ENCODE measurements at regions not wholly inside any gene's neighbourhood (a gene's known extent, or its start where the extent isn't known, plus 50 kb on each side); places are given as distances from the start of the nearest gene placed in this dataset.

DNA sequence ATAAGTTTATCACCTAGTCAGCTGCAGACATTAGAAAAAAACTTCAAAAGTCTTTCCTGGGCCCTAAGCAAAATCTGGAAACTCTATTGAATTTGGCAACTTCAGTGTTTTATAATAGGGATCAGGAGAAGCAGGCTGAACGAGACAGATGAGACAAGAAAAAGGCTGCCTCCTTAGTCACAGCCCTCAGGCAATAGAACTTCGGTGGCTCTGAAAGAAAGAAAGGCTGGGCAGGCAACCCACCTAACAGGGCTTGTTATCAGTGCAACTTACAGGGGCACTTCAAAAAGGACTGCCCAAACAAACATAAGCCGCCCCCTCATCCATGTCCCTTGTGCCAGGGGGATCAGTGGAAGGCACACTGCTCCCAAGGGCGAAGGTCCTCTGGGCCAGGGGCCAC lies 657.9 kb upstream of the HS3ST5 start:
- TF ChIP-seq TFCP2L1 (CRISPR knock-in tag; IDR thresholded peaks at IDR 0.05), result no peak
- no peak for TF ChIP-seq POLR2A (IDR thresholded peaks at IDR 0.05; ENCODE audit: low read length)
- TF ChIP-seq CHD2 (IDR thresholded peaks at IDR 0.05; ENCODE audit: low read length, partially characterized antibody), result no peak
- no peak for TF ChIP-seq RFX5 (IDR thresholded peaks at IDR 0.05)
- TF ChIP-seq RARB (CRISPR knock-in tag; IDR thresholded peaks at IDR 0.05), result no peak
- TF ChIP-seq, protein P1, sequence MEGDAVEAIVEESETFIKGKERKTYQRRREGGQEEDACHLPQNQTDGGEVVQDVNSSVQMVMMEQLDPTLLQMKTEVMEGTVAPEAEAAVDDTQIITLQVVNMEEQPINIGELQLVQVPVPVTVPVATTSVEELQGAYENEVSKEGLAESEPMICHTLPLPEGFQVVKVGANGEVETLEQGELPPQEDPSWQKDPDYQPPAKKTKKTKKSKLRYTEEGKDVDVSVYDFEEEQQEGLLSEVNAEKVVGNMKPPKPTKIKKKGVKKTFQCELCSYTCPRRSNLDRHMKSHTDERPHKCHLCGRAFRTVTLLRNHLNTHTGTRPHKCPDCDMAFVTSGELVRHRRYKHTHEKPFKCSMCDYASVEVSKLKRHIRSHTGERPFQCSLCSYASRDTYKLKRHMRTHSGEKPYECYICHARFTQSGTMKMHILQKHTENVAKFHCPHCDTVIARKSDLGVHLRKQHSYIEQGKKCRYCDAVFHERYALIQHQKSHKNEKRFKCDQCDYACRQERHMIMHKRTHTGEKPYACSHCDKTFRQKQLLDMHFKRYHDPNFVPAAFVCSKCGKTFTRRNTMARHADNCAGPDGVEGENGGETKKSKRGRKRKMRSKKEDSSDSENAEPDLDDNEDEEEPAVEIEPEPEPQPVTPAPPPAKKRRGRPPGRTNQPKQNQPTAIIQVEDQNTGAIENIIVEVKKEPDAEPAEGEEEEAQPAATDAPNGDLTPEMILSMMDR (IDR thresholded peaks at IDR 0.05), result no peak
- TF ChIP-seq RNF2 (IDR thresholded peaks at IDR 0.05; ENCODE audit: borderline replicate concordance, low read depth), result no peak
- TF ChIP-seq HOXB5 (CRISPR knock-in tag; IDR thresholded peaks at IDR 0.05), result no peak
- TF ChIP-seq CBX8 (IDR thresholded peaks at IDR 0.05), result no peak
- TF ChIP-seq, protein P2, sequence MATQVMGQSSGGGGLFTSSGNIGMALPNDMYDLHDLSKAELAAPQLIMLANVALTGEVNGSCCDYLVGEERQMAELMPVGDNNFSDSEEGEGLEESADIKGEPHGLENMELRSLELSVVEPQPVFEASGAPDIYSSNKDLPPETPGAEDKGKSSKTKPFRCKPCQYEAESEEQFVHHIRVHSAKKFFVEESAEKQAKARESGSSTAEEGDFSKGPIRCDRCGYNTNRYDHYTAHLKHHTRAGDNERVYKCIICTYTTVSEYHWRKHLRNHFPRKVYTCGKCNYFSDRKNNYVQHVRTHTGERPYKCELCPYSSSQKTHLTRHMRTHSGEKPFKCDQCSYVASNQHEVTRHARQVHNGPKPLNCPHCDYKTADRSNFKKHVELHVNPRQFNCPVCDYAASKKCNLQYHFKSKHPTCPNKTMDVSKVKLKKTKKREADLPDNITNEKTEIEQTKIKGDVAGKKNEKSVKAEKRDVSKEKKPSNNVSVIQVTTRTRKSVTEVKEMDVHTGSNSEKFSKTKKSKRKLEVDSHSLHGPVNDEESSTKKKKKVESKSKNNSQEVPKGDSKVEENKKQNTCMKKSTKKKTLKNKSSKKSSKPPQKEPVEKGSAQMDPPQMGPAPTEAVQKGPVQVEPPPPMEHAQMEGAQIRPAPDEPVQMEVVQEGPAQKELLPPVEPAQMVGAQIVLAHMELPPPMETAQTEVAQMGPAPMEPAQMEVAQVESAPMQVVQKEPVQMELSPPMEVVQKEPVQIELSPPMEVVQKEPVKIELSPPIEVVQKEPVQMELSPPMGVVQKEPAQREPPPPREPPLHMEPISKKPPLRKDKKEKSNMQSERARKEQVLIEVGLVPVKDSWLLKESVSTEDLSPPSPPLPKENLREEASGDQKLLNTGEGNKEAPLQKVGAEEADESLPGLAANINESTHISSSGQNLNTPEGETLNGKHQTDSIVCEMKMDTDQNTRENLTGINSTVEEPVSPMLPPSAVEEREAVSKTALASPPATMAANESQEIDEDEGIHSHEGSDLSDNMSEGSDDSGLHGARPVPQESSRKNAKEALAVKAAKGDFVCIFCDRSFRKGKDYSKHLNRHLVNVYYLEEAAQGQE (IDR thresholded peaks at IDR 0.05), result no peak
- no peak for TF ChIP-seq HOXA7 (CRISPR knock-in tag; IDR thresholded peaks at IDR 0.05)
